ENCODE measurements at regions not wholly inside any gene's neighbourhood (a gene's known extent, or its start where the extent isn't known, plus 50 kb on each side); places are given as distances from the start of the nearest gene placed in this dataset.
"Not testable (repeated sequence)": the region's sequence is repeated elsewhere in the genome, so short reads cannot be mapped to it uniquely, and the experiment has no call there.

DNA sequence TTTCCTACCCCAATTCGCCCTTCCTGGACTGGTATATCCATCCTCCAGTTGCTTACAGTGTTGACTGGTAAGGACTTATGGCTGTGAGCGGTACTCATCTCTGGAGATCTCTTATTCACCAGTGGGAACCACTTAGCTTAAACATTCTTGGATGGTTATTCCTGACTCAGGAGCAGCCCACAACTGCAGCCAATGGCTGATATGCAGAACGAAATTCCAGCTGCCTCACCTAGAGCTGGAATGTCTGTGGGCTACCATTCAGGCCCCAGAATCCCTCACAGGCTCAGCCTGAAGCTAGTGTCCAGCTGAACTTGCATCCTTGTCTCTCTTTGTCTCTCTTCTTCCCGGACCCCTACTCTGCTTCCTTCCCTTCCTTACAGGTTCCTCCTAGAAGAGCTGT lies 138.9 kb upstream of the SMIM31 start:
- DNase-seq (ENCODE audit: low read depth in 4 of 4, low spot score in 3 of 4) = no peak

DNA sequence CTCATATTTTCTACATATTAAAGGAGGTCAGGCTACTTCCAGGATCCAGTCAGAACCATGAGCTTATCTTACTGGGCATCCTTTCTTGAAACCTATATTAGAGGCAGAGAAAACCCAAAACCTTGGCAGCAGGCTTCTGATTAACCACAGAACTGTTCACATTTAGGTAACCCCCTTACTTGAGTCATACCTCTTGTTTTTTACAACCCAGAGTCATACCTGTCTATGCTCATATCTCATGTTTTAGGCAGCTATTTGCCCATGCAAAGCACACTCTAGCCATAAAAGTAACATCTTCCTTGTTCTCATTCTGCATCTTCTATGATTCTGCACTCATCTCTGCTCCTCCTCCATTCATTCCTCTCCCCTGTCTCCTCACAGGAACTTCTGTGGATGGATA lies 138.0 kb upstream of the SMIM31 start:
- DNase-seq (ENCODE audit: low read depth in 4 of 4, low spot score in 3 of 4) = no peak

DNA sequence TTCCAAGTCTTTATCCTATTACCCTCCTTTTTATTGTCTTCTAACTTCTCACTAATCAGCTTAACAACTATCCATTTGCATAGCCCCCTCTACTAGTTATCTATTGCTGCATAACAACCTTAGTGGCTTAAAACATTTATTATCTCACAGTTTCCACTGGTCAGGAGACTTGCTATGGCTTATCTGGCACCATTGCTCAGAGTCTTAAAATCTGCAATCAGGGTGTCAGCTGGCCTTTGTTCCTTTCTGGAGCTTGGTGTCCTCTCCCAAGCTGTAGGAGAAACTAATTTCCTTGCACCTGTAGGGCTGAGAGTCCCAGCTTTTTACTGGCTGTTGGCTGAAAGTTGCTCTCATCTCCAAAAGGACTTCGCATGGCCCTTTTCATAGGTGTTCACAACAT lies 137.0 kb upstream of the SMIM31 start:
- DNase-seq (ENCODE audit: low read depth in 4 of 4, low spot score in 3 of 4) = no peak

DNA sequence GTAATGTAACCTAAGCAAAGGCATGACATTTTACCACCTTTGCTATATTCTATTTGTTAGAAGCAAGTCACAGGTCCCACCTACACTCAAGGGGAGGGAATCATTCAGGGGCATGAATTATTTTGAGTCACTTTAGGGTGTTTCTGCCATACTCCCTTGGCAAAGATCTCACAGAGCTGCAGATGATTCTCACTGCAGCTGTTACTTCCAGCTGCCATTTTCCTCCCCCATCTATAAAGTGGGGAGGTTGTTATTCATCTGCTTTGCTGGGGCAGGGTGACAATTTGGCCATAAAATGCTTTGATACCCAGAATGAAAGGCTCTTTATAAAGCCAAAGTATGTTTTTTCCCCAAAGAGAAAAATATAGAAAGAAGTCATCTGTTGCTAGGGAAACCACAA lies 136.5 kb upstream of the SMIM31 start:
- no peak for DNase-seq (ENCODE audit: low read depth in 4 of 4, low spot score in 3 of 4)

DNA sequence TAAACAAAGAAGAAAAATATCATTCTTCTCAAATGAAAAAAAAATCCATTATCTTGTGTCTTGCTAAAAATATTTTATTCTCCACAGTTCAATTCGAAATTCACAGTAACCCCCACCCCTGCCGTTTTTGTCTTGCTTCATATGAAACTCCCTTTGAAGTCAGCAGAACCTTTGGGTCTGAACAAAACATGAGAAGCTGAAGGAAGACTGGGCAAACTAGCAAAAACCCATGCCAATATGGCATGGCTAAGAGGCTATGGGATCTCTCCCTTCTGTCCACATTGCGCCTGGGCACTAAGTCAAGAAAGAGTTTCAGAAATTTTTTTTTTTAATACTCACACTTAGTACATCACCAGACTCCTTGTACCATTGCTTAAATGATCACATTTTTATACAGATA lies 136.0 kb upstream of the SMIM31 start:
- DNase-seq (ENCODE audit: low read depth in 4 of 4, low spot score in 3 of 4) = no peak

DNA sequence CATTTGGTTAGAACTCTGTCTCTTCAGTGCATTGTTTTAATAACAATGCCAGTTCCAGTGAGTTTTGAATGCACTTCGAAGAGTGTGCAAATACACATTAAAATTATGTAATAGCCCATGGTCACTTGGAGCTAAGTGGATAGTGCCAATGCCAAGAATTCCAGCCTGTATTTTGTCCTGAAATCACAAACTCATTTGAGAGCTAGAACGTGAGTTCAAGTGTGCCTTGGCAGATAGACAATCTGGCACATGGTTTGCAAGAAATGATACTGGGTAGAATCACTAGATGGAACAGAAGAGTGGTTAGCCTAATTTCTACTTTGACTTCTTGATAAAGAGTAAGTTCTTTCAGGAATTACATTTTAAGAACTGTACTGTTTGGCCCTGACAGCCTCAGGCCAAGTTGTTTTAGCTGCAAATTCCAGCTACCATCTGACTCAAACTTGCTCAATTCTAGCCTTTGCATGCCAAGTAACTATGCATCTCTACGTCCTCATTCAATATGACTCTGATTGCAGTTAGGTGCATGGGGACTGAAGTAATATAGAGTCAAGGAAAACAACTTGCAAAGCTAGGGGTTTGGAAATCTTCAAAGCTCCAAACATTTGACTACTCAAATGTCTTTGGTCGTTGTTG lies 131.9 kb upstream of the SMIM31 start:
- no peak for DNase-seq (ENCODE audit: low read depth in 4 of 4, low spot score in 3 of 4)

DNA sequence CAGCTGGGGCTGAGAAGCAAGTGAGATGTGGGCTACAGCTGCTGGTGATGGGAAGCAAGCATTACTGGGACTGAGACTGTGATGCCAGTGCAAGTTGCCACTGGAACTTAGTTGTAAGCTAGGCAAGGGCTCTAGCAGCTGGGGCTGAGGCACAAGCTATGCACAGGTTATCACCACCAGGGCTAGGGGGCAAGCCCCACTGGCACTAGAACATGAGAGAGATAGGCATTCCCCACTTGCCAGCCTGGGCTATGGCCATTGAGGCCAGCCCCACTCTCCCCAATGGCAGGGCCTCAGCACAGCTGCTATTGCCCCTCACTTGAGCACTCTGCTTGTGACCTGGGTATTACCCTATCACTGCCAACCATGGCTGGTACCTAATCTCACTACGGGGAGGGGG lies 130.8 kb upstream of the SMIM31 start:
- no peak for DNase-seq (ENCODE audit: low read depth in 4 of 4, low spot score in 3 of 4)

DNA sequence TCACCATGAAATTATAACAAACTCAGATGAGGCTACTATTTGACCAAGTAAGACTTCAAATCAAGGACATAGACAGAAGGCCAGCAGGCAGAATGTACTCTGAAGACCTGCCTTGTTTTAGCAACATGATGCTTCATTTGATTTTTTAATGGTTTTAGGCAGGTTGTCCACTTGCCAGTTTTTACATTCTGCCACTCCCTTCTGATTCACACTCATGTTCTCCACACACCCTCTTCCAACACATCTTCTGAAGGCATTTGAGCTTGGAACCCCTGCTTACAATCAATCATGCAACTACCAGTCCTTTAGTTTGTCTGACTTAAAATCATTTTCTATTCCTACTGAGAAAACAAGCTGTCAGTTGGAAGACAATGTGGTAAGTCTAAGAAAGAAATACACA lies 114.9 kb upstream of the SMIM31 start:
- DNase-seq (ENCODE audit: low read depth in 4 of 4, low spot score in 3 of 4) = no peak

DNA sequence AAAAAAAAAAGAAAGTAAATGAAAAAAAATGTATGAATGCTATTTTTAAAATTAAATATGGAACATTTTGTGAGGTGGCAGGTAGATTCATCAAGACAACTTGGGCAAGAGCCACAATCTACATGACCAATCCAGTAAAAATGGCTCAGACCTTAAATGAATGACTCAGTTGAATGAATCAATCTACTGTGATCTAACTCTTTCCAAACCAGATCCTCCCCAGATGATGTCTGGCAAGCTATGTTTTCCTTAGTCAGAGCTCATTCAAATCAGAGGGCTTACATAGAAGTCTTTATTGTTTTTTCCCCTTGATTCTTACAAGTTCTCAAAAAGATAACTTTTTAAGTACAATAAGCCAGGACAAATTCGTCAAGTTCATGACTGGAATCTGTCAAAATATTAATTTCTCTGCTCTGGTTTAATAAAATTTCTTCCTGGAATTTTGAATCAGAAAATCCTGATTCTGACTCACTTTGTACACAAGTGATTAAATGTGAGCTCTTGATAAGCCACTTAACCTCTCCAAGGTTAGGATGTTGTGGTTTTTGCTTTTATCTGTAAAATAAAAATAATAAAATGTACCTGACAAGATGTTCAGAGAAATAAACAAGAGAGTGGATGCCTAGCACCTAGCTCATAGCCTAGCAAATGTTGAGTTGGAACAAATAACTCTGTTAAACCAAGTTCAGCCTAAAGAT lies 105.6 kb upstream of the SMIM31 start:
- DNase-seq (ENCODE audit: low read depth in 4 of 4, low spot score in 3 of 4) = no peak

DNA sequence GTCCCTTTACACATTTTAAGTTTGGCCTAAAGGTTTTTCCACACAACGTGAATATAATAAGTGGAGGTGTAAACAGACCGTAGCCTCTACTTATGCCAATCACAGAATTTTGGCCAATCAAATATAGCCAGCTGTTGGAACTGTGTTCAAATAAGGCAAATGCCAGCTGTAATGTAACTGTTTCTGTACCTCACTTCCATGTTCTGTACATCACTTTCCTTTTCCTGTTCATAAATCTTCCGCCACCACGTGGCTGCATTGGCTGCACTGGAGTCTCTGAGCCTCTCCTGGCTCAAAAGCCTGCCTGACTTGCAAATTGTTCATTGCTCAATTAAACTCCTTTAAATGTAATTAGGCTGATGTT lies 105.1 kb upstream of the SMIM31 start:
- no peak for DNase-seq (ENCODE audit: low read depth in 4 of 4, low spot score in 3 of 4)

DNA sequence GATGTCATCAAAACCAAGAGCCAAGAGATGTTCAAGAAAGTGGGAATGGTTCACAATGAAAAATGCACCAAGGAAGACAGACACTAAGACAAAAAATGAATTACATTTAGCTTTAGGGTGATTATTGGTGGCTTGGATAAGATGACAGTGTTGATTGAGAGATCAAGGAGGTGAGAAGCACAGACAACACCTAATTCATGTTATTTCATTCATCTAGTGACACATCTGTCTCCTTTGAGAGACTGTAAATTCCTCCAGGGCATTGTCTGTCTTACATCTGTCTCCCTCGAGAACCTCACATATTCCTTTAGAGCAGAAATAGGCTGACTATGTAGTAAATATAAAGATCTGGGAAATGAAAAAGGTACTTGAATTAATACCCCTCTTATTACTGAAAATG lies 94.2 kb upstream of the SMIM31 start:
- no peak for DNase-seq (ENCODE audit: low read depth in 4 of 4, low spot score in 3 of 4)

DNA sequence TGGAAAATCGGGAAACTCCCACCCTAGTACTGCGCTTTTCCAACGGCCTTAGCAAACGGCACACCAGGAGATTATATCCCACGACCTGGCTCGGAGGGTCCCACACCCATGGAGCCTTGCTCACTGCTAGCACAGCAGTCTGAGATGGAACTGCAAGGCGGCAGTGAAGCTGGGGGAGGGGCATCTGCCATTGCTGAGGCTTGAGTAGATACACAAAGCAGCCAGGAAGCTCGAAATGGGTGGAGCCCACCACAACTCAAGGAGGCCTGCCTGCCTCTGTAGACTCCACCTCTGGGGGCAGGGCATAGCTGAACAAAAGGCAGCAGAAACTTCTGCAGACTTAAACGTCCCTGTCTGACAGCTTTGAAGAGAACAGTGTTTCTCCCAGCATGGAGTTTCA lies 77.8 kb upstream of the SMIM31 start:
- DNase-seq (ENCODE audit: low read depth in 4 of 4, low spot score in 3 of 4) = not testable (repeated sequence)

DNA sequence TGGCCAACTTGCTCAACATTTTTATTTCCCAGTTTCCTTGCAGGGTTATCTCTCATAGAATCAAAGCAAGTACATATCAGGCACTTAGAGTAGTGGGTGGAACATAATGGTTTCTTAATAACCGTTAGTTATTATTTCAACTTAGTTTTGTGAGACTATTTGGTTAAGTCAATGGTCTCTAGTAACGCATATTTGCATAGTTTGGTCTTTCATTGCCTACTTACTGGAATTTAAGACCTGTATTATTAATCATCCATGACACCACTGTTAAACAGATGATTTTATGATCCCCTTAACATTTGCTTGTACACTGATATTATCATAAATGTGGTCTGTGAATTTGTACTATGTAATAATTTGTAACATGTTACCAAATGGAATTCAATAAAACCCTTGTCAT lies 70.9 kb upstream of the SMIM31 start:
- no peak for DNase-seq (ENCODE audit: low read depth in 4 of 4, low spot score in 3 of 4)

DNA sequence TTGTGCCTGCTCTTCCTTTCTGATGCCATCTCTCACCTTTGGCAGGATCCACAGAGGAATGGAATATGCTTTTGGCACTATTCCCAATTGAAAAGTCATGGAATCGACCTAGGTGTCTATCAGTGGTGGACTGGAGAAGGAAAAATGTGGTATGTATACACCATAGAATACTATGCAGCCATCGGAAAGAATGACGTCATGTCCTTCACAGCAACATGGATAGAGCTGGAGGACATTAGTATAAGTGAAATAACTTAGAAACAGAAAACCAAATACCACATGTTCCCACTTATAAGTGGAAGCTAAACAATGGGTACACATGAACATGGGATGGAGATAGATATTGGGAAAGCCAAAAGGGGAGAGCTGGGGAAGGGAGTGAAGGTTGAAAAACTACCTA lies 58.3 kb upstream of the SMIM31 start:
- DNase-seq (ENCODE audit: low read depth in 4 of 4, low spot score in 3 of 4) = no peak

DNA sequence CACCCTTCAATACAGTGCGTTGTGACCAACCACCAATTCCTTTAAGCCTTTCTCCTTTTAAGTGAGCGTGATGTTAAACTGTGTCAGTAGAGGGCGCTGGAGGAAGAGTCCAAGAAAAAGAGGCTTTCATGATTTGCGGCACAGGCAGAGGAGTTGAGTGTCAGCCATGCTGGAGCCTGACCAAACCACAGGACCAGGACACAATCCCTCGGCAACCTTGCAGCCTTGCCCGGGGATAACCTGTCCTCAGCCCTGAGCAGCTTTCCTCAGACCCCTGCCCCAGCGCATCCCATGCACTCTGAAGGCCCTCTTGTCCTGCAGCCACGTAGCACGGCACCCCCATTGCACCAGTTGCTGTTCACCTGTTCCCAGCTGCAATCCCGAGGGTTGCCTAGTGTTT lies 53.5 kb upstream of the SMIM31 start:
- DNase-seq (ENCODE audit: low read depth in 4 of 4, low spot score in 3 of 4) = no peak

DNA sequence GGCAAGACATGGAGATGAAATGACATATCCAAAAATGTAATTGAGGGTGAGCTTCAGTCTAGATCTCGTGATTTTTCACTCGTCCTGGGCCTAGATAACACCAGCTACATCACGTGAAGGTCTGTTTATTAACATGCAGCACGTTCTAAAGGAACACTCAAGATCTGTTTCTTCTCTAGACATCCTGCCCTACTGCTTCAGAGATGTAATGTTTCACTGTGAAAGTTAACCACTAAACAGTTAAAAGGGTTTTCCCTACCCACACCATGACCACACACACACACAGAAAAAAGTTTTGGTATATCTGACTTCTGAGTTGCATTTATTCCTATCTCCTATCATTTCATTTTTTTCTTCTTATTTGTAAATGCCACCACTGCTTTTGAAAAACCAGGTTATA lies 52.3 kb upstream of the SMIM31 start:
- DNase-seq (ENCODE audit: low read depth in 4 of 4, low spot score in 3 of 4) = no peak

All from left renal pelvis (tissue), 4 donors.